Bronchial epithelial cell (primary cell): ENCODE measurements at regions not wholly inside any gene's neighbourhood (a gene's known extent, or its start where the extent isn't known, plus 50 kb on each side); places are given as distances from the start of the nearest gene placed in this dataset.

Source experiments
- DNase-seq: peaks from one replicate; pipeline ENCODE4 v3.0.0-alpha.2; 2010; ENCODE audit warnings: low read depth
- FAIRE-seq: peaks from 2 replicates; lab custom pipeline; 2011; peaks lifted over from hg19 to GRCh38; lab: Jason Lieb, UNC
- H3K27me3 ChIP-seq: 2 replicates; pipeline ENCODE4 v1.5.1; 2011; ENCODE audit warnings: low read length; ENCODE audit not compliant: control insufficient read depth, insufficient read depth
- H3K36me3 ChIP-seq: 2 replicates; pipeline ENCODE4 v1.5.1; 2011; ENCODE audit warnings: low read length; ENCODE audit not compliant: control insufficient read depth, insufficient read depth
- H3K4me3 ChIP-seq: 2 replicates; pipeline ENCODE4 v1.5.1; 2011; ENCODE audit warnings: mild to moderate bottlenecking, low read depth, low read length, control low read depth
- TF ChIP-seq, protein P1 (sequence below): IDR thresholded peaks from 2 replicates; pipeline ENCODE4 v1.5.1; 2011; ENCODE audit warnings: mild to moderate bottlenecking, moderate library complexity, low read length, control low read depth, inconsistent platforms; ENCODE audit not compliant: insufficient read depth, severe bottlenecking

DNA sequence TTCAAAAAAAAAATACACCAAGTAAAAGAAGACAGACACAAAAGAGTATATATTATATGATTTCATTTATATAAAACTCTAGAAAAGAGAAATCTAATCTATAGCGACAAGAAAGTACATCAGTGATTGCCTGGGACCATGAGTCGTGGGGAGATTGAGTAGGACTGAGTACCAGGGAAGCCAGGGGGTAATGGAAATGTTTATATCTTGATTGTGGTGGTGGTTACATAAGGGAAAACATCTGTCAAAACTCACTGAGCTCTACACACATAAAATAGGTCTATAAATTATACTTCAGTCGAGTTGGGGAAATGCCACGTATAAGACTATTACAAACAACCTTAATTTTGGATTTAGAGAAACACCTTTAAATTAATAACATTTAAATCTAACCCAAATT is 117.4 kb downstream of the TRIM29 start:
- no peak for FAIRE-seq
- no peaks in the 10 kb centered on the region for H3K36me3 ChIP-seq

GRCh38 chr11:120019191-120019590 is 118.7 kb downstream of the TRIM29 start:
- no peak for FAIRE-seq
- Histone ChIP-seq H3K4me3 (no peak overlapping the region), H3K27me3 (peaks cover 7% of the 10 kb centered on the region), H3K36me3 (no peaks in the 10 kb centered on the region)
- TF ChIP-seq, protein P1, sequence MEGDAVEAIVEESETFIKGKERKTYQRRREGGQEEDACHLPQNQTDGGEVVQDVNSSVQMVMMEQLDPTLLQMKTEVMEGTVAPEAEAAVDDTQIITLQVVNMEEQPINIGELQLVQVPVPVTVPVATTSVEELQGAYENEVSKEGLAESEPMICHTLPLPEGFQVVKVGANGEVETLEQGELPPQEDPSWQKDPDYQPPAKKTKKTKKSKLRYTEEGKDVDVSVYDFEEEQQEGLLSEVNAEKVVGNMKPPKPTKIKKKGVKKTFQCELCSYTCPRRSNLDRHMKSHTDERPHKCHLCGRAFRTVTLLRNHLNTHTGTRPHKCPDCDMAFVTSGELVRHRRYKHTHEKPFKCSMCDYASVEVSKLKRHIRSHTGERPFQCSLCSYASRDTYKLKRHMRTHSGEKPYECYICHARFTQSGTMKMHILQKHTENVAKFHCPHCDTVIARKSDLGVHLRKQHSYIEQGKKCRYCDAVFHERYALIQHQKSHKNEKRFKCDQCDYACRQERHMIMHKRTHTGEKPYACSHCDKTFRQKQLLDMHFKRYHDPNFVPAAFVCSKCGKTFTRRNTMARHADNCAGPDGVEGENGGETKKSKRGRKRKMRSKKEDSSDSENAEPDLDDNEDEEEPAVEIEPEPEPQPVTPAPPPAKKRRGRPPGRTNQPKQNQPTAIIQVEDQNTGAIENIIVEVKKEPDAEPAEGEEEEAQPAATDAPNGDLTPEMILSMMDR = no peak
- DNase-seq = no peak

More for the DNA sequence above, 117.4 kb downstream of the TRIM29 start:
- DNase-seq = no peak
- TF ChIP-seq, protein P1 = no peak
- H3K4me3 ChIP-seq = no peak overlapping the region
- peaks cover 7% of the 10 kb centered on the region for H3K27me3 ChIP-seq

GRCh38 chr11:120017582-120018150 is 120.2 kb downstream of the TRIM29 start:
- TF ChIP-seq, protein P1 = no peak
- DNase-seq (no peak), FAIRE-seq (no peak)
- Histone ChIP-seq H3K4me3 (no peak overlapping the region), H3K36me3 (no peaks in the 10 kb centered on the region), H3K27me3 (peaks cover 7% of the 10 kb centered on the region)

DNA sequence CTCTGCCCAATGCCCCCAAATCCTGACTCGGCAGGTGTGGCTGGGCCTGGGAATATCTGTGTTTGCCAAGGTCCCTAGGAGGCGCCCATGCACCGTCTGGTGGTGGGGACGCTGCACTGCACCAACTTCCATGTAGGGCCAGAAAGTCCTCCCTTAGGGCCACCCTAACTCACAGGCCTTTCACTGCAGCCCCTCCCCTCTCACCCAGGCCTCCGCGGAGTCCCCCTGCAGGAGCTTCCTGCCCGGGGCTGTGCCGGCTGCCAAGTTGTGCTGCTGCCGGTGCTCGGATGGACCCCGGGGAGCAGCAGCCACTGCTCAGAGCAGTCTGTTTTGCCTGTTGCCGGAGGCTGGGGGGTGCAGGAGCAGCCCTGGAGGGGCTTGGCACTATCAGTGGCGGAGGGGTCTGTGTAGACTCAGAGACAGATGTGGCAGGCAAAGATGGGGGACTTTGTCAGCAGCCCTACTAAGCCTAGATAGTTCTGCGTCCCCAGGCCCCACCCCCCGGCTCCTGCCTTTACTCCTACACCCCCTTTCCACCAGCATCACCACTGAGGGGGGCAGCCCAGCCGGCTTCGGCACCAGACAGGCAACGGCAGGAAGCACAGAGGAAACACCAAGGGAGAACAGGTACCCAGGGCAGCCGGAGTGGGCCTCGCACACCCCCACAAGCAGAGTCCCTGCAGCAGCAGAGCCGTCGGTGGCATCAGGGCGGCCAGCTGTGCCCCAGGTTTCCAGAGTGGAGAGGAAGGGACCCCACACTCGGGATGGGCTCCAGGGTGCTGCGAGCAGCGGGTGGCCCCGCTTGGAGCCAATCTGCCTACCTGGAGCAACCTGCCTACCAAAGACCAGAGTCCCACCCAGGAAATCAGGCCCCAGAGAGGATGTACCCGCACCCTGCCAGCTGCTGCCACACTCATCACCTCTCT is 124.3 kb downstream of the TRIM29 start:
- no peak for FAIRE-seq
- TF ChIP-seq, protein P1 = peak; percentile 94
- Histone ChIP-seq H3K4me3 (no peak overlapping the region), H3K36me3 (no peaks in the 10 kb centered on the region), H3K27me3 (peaks cover 14% of the 10 kb centered on the region)
- peak; percentile 46 for DNase-seq

- TF ChIP-seq, protein P1 = no peak
- Histone ChIP-seq H3K27me3 (peaks cover 14% of the 10 kb centered on the region), H3K36me3 (no peaks in the 10 kb centered on the region), H3K4me3 (no peak overlapping the region)
- no peak for DNase-seq
- no peak for FAIRE-seq
These were observed 125.7 kb downstream of the TRIM29 start for GRCh38 chr11:120012245-120012644.
